Uterus (tissue), 2 donors: ENCODE measurements at regions not wholly inside any gene's neighbourhood (a gene's known extent, or its start where the extent isn't known, plus 50 kb on each side); places are given as distances from the start of the nearest gene placed in this dataset.

Experiments
- CTCF ChIP-seq, 4 experiments: fragments of 200-600 bp in 2 of 4; fragments of 450-650 bp in 2 of 4; sonication (generic) in 2 of 4; IDR thresholded peaks; one replicate each; pipeline ENCODE4 v1.5.1; 2016 to 2019; ENCODE audit warnings: antibody characterized with exemption in 4 of 4, mild to moderate bottlenecking in 2 of 4, moderate library complexity in 1 of 4
- POLR2A ChIP-seq, 2 donors: fragments of 450-650 bp; IDR thresholded peaks; one replicate each; pipeline ENCODE4 v1.6.1; 2016; ENCODE audit warnings: antibody characterized with exemption in 2 of 2, mild to moderate bottlenecking in 1 of 2, moderate library complexity in 1 of 2

- TF ChIP-seq CTCF (IDR thresholded peaks at IDR 0.05) (no peak), POLR2A (IDR thresholded peaks at IDR 0.05) (no peak)
These were observed 57.8 kb upstream of the SPPL2A start for GRCh38 chr15:50823281-50823680.
